PC-9 (cell line): ENCODE measurements at regions not wholly inside any gene's neighbourhood (a gene's known extent, or its start where the extent isn't known, plus 50 kb on each side); places are given as distances from the start of the nearest gene placed in this dataset. TPM values are rescaled to one million over a fixed set of nuclear protein-coding genes. Genes with fewer than 3 reads are reported as not detected.

ENCODE experiments used
- BruUV-seq: library from RNA; stranded (reverse); fragments of 400-500 nt; replicated peaks from 2 replicates; lab custom pipeline; 2021; lab: Mats Ljungman, UMichigan
- CTCF ChIA-PET: fragments of 300-600 bp; sonication (Branson Sonifier 250); formaldehyde crosslinking; loops from one replicate; lab custom pipeline; 2022; ENCODE audit warnings: antibody characterized with exemption; lab: Charles Lee
- POLR2A ChIA-PET: fragments of 300-600 bp; sonication (Branson Sonifier 250); formaldehyde crosslinking; loops from one replicate; lab custom pipeline; 2022; ENCODE audit warnings: antibody characterized with exemption; ENCODE audit not compliant: unreplicated experiment; lab: Charles Lee
- DNase-seq, 2 experiments: peaks; one replicate each; pipeline versions ENCODE4 v3.0.0 to v3.0.0-alpha.2; 2015 to 2022; ENCODE audit warnings: mixed read lengths in 1 of 2
- H2AFZ ChIP-seq: fragments of 200-600 bp; sonication (generic); 2 replicates; pipeline ENCODE4 v1.8.1; 2017; ENCODE audit warnings: antibody characterized with exemption
- H3F3A ChIP-seq: fragments of 200-600 bp; sonication (generic); 2 replicates; pipeline ENCODE4 v1.8.1; 2017; ENCODE audit warnings: antibody characterized with exemption, mild to moderate bottlenecking, low read depth; ENCODE audit not compliant: insufficient read depth
- H3K27ac ChIP-seq: fragments of 200-600 bp; sonication (generic); 2 replicates; pipeline ENCODE4 v1.6.1; 2016; ENCODE audit warnings: mixed run types
- H3K27me3 ChIP-seq: fragments of 200-600 bp; sonication (generic); 2 replicates; pipeline ENCODE4 v1.6.1; 2016; ENCODE audit warnings: low read depth, mixed run types; ENCODE audit not compliant: insufficient read depth
- H3K36me3 ChIP-seq: fragments of 200-600 bp; sonication (generic); 2 replicates; pipeline ENCODE4 v1.6.1; 2016; ENCODE audit warnings: low read depth, mixed run types
- H3K4me1 ChIP-seq: fragments of 200-600 bp; sonication (generic); replicated peaks from 2 replicates; pipeline ENCODE4 v1.6.1; 2016; ENCODE audit warnings: mixed run types; ENCODE audit not compliant: insufficient read depth
- H3K4me2 ChIP-seq: fragments of 200-600 bp; sonication (generic); 2 replicates; pipeline ENCODE4 v1.6.1; 2017; ENCODE audit warnings: mixed run types
- H3K4me3 ChIP-seq: fragments of 200-600 bp; sonication (generic); 2 replicates; pipeline ENCODE4 v1.6.1; 2016; ENCODE audit warnings: mixed run types
- H3K79me2 ChIP-seq: fragments of 200-600 bp; sonication (generic); 2 replicates; pipeline ENCODE4 v1.6.1; 2017; ENCODE audit warnings: low read depth, mixed run types
- H3K9me2 ChIP-seq: fragments of 200-600 bp; sonication (generic); 2 replicates; pipeline ENCODE4 v1.8.1; 2017; ENCODE audit warnings: mild to moderate bottlenecking; ENCODE audit not compliant: insufficient read depth
- H3K9me3 ChIP-seq: fragments of 200-600 bp; sonication (generic); 2 replicates; pipeline ENCODE4 v1.8.1; 2016; ENCODE audit warnings: low read depth; ENCODE audit not compliant: insufficient read depth
- H4K20me1 ChIP-seq: fragments of 200-600 bp; sonication (generic); 2 replicates; pipeline ENCODE4 v1.8.1; 2017; ENCODE audit not compliant: insufficient read depth
- CTCF ChIP-seq: fragments of 200-600 bp; sonication (generic); conservative IDR thresholded peaks from 2 replicates; pipeline ENCODE4 v1.6.1; 2017; ENCODE audit warnings: mixed run types, antibody characterized with exemption, mild to moderate bottlenecking, moderate library complexity
- EZH2 ChIP-seq: fragments of 200-600 bp; sonication (generic); IDR thresholded peaks from 2 replicates; pipeline ENCODE4 v1.8.0; 2017; ENCODE audit warnings: antibody characterized with exemption, low read depth
- intact Hi-C: fragments of 100-400 bp; cut with micrococcal nuclease; formaldehyde crosslinking; loops from one replicate; pipeline ENCODE4 v1.10.0; 2022; ENCODE audit not compliant: unreplicated experiment
- microRNA-seq: library from miRNA; unstranded; fragments of <30 nt; microRNA quantifications from one replicate; pipeline ENCODE4 v1.2.0, GENCODE V29; 2021; ENCODE audit warnings: borderline number of aligned reads, borderline replicate concordance

GRCh38 chr5:88934439-88934838, 51.5 kb upstream of the MEF2C start:
- CTCF ChIA-PET, result no interaction called here
- no peaks in the 10 kb centered on the region for H3K36me3 ChIP-seq
- H3K79me2 ChIP-seq, result no peaks in the 10 kb centered on the region
- H3K27me3 ChIP-seq, result no peaks in the 10 kb centered on the region
- no TSS peak for BruUV-seq
- no peak overlapping the region for H2AFZ ChIP-seq
- no peaks in the 10 kb centered on the region for H3K4me1 ChIP-seq
- H3K4me3 ChIP-seq, result no peak overlapping the region
- H3K4me2 ChIP-seq, result no peak overlapping the region
- no peak for TF ChIP-seq EZH2
- TF ChIP-seq CTCF, result no peak
- H4K20me1 ChIP-seq, result no peaks in the 10 kb centered on the region
- no peaks in the 10 kb centered on the region for H3F3A ChIP-seq
- H3K9me3 ChIP-seq, result no peaks in the 10 kb centered on the region
- POLR2A ChIA-PET, result interaction anchor here (0.6 kb wide), 1 partner anchor 207 kb away, joined by 10 read pairs; no protein-coding TSS in a partner anchor
- no peak overlapping the region for H3K27ac ChIP-seq
- H3K9me2 ChIP-seq, result no peaks in the 10 kb centered on the region; the same call in 1 of the 2 replicates
- no peak for DNase-seq
- intact Hi-C loops, result no loop called here

Small RNA genes in the stretch of these regions (microRNA-seq; reads per million reads assigned to microRNA genes)
- not detected for gene MIR3660
